Hematopoietic multipotent progenitor cell (in vitro differentiated cells): ENCODE measurements at regions not wholly inside any gene's neighbourhood (a gene's known extent, or its start where the extent isn't known, plus 50 kb on each side); places are given as distances from the start of the nearest gene placed in this dataset.
"Not testable (repeated sequence)": the region's sequence is repeated elsewhere in the genome, so short reads cannot be mapped to it uniquely, and the experiment has no call there.

ENCODE experiments used
- DNase-seq, 3 donors: peaks; one replicate each; pipeline ENCODE4 v3.0.0-alpha.2; 2011 to 2015; ENCODE audit warnings: low read depth in 2 of 3, low spot score in 2 of 3

- DNase-seq, result no peak
Observed at GRCh38 chr5:163108351-163108750, 329.0 kb upstream of the CCNG1 start.

GRCh38 chr5:163115011-163115410 is 322.4 kb upstream of the CCNG1 start:
- DNase-seq, result no peak

DNA sequence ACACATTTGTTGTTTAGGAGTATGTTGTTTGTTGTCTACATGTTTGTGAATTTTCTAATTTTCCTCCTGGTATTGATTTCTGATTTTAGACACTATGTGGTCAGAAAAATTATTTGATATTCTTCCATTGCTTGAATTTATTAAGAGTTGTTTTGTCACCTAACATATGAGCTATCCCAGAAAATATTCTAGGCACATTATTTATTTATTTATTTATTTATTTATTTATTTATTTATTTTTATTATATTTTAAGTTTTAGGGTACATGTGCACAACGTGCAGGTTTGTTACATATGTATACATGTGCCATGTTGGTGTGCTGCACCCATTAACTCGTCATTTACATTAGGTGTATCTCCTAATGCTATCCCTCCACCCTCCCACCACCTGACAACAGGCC is 320.8 kb upstream of the CCNG1 start:
- DNase-seq, result not testable (repeated sequence)

DNA sequence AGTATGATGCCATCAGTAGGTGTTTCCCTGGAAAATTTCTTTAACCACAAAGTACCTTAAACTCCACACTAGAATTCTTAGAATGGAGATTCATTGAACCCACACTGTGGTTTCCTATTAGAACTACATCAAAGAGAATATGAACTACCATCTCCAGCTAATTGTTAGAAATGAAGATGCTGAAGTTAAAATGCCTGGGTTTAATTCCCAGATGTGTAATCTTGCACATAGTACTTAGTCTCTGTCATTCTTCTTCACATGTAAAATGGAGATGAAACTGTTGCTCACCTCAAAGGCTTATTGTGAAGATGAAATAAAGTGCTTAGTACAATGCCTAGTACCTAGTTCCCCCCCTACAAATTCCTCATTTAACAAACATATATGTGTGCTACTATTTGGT is 303.3 kb upstream of the CCNG1 start:
- no peak for DNase-seq

GRCh38 chr5:163135849-163136248 is 301.5 kb upstream of the CCNG1 start:
- no peak for DNase-seq

- no peak for DNase-seq
Observed at GRCh38 chr5:163161512-163161911, 275.9 kb upstream of the CCNG1 start.

- DNase-seq, result no peak
Observed at GRCh38 chr5:163162645-163163044, 274.8 kb upstream of the CCNG1 start.

GRCh38 chr5:163163858-163164257 is 273.5 kb upstream of the CCNG1 start:
- DNase-seq, result no peak

DNA sequence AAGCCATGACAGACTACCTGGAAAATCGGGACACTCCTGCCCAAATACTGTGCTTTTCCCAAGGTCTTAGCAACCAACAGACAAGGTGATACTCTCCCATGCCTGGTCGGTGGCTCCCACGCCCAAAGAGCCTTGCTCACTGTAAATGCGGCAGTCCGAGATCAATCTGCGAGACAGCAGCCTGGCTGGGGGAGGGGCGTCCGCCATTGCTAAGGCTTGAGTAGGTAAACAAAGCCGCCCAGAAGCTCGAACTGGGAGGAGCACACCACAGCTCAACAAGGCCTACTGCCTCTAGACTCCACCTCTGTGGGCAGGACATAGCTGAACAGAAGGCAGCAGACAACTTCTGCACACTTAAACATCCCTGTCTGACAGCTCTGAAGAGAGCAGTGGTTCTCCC is 272.1 kb upstream of the CCNG1 start:
- no peak for DNase-seq

DNA sequence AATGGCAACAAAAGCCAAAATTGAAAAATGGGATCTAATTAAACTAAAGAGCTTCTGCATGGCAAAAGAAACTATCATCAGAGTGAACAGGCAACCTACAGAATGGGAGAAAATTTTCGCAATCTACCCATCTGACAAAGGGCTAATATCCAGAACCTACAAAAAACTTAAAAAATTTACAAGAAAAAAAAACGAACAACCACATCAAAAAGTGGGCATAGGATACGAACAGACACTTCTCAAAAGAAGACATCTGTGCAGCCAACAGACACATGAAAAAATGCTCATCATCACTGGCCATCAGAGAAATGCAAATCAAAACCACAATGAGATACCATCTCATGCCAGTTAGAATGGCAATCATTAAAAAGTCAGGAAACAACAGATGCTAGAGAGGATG is 267.2 kb upstream of the CCNG1 start:
- DNase-seq, result not testable (repeated sequence)

DNA sequence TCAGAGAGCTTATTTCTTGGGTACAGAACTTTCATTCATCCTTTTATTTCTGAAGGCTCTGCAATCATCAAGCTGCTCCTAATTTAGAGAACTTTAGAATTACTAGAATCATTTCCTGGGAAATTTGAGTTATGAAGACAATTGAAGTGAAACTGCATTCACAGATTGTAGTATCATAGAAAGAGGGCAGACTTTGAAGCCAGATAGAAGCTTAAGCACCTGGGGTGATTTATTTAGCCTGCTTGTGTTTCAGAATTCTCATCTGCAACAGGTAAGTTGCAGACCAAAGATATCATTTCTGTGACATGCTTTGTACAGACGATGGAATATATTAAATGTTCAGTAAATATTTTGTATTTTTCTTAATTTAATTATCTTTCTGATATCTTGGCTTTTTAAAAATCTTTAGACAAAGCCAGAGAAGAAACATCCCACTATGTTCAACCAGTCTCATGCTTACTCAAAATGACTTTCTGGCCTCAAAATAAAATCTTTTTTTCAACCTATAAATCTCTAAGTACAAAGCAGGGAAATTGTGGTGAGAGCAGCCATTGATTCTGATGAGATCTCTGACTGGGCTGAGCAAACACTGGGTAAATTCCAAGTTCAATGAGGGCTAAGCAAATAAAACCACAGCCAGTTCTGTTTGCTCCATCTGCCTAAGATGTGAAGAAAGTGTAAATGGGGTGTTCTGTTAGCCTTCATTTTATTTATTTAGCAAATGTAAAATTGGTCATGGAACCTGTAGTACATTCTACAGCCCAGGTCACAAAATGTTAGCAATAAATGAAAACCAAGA is 264.7 kb upstream of the CCNG1 start:
- DNase-seq, result no peak

DNA sequence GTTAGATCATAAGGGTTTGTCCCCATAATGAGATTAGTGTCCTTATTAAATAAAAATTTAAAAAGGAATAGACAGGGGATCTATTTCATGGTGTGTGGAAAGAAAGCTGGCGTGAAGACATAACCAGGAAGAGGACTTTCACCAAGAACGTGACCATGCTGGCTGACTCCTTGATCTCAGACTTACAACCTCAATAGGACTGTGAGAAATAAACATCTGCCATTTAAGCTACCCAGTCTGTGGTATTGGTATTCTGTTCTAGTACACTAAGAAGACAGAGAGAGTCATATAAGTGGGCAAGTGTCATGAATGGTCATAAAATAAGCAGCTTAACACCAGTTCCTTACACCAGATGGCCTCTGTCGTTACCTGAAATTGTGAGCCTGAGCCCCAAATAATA is 259.4 kb upstream of the CCNG1 start:
- no peak for DNase-seq

DNA sequence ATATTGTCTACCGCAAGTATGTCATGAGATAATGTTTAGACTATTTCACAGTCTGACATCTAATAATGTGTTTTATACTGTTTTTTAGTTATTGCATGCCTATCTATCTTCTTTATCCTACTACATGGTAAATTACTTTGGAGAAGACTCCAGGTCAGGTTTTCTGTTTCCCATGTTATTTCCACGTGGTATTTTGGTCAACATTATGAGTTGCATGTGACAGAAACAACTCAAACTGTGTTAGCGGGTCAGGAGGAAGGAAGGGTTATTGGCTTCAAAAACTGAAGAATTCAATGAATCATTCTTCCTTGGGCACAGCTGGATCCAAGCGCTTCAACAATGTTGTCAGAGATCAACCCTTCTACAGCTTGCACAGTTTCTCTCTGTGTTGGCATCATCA is 252.1 kb upstream of the CCNG1 start:
- no peak for DNase-seq

- no peak for DNase-seq
Observed at GRCh38 chr5:163189023-163189553, 248.3 kb upstream of the CCNG1 start.

- no peak for DNase-seq
Observed at GRCh38 chr5:163190283-163190682, 247.1 kb upstream of the CCNG1 start.

DNA sequence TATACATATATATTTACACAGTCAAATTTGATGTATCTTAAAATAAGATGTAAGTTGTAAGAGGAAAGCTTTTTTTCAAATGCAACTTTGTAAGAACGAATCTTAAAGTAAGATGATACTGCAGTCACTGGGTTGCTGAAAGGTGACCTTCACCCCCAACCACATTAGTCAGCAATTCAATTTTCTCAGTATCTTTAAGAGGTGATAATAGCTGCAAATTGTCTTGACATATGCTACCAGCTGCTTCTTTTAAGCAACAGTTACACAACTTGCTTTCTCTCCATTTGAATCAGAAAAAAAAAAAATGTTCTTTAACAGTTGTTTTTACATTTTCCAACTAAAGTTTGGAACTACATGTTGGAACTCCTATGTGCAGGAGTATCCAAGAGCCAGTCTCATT is 246.6 kb upstream of the CCNG1 start:
- DNase-seq, result no peak

DNA sequence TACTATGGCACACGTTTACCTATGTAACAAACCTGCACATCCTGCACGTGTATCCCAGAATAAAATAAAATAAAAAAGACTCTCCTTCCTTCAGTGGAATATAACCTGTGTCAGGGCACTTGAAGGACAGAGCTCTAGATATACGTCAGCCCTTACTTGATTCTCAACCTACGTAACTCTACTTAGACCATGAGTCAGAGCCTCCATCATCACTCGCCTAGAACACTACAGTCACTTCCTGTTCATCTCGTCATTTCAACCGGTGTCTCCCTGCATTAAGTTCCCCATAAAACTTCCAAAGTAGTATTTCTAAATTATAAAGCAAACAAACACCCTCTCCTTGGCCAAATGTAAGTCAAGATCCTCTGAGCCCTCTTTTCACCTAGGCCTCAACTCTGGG is 243.5 kb upstream of the CCNG1 start:
- no peak for DNase-seq

DNA sequence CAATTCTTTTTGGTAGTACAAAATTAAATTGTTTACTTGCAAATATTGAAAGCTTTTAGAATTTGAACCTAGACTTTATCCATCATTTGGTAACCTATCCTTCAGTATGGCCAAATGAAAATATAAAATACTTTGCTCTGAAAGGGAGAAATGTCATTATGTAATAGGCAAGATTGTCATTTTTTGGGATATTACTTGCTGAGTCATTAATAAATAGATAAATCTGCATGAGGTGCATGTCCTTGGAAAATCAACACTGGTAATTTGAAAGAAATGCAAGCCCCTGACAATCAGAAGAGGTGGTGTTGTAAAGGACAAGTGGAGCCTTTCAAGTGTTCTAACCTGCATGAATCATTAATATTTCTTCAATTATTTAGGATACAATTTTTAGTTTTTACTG is 231.8 kb upstream of the CCNG1 start:
- no peak for DNase-seq

DNA sequence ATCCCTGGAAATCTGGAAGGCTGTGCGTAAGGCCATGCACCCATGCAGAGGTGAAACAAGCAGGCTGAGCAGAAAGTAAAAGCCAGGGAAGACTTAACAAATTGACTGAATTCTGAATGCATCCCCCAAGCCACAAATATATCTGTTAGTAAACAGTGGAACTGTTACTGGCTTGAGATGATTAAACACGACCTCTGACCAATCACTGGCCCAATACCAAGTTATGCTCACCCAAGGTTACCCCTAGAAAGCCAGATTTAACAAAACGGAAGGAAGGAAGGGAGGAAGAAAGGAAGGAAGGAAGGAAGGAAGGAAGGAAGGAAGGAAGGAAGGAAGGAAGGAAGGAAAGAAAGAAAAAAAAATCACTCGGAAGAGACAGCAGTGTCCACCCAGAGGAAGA is 215.8 kb upstream of the CCNG1 start:
- no peak for DNase-seq

- DNase-seq, result no peak
Observed at GRCh38 chr5:163222982-163223381, 214.4 kb upstream of the CCNG1 start.

- no peak for DNase-seq
Observed at GRCh38 chr5:163244445-163244987, 192.9 kb upstream of the CCNG1 start.

- DNase-seq, result no peak
Observed at GRCh38 chr5:163245584-163245983, 191.8 kb upstream of the CCNG1 start.
